Esophagus muscularis mucosa (tissue), 4 donors: ENCODE measurements at regions not wholly inside any gene's neighbourhood (a gene's known extent, or its start where the extent isn't known, plus 50 kb on each side); places are given as distances from the start of the nearest gene placed in this dataset.

Experiments
- DNase-seq: peaks from one replicate; pipeline ENCODE4 v3.0.0-alpha.2; 2017; ENCODE audit errors: extremely low spot score
- H3K27ac ChIP-seq, 4 donors: fragments of 200-600 bp; sonication (generic); replicated peaks in 1 of 4; 1 replicate in 3 of 4; 2 replicates in 1 of 4; pipeline ENCODE4 v1.5.1; 2016 to 2019; ENCODE audit warnings: mild to moderate bottlenecking in 1 of 4
- H3K27me3 ChIP-seq, 4 donors: fragments of 200-600 bp; sonication (generic); one replicate each; pipeline versions ENCODE4 v1.5.1 to v1.6.0; 2016 to 2019
- H3K36me3 ChIP-seq, 4 donors: fragments of 200-600 bp; sonication (generic); one replicate each; pipeline ENCODE4 v1.5.1; 2016 to 2019
- H3K4me1 ChIP-seq, 4 donors: fragments of 200-600 bp; sonication (generic); one replicate each; pipeline ENCODE4 v1.5.1; 2016 to 2019
- H3K4me3 ChIP-seq, 4 donors: fragments of 200-600 bp; sonication (generic); 1 replicate in 2 of 4; 2 replicates in 2 of 4; pipeline ENCODE4 v1.5.1; 2016 to 2019; ENCODE audit warnings: mild to moderate bottlenecking in 4 of 4, moderate library complexity in 1 of 4
- H3K9me3 ChIP-seq, 4 donors: fragments of 200-600 bp; sonication (generic); 1 replicate in 3 of 4; 2 replicates in 1 of 4; pipeline ENCODE4 v1.5.1; 2016 to 2019
- CTCF ChIP-seq, 3 experiments: fragments of 200-600 bp in 2 of 3; fragments of 450-650 bp in 1 of 3; sonication (generic) in 2 of 3; IDR thresholded peaks; one replicate each; pipeline ENCODE4 v1.5.1; 2017 to 2019; ENCODE audit warnings: antibody characterized with exemption in 3 of 3, mild to moderate bottlenecking in 2 of 3, moderate library complexity in 1 of 3
- EP300 ChIP-seq: sonication (generic); formaldehyde crosslinking; IDR thresholded peaks from one replicate; pipeline ENCODE4 v1.6.1; 2017; ENCODE audit warnings: antibody characterized with exemption
- POLR2A ChIP-seq: fragments of 450-650 bp; IDR thresholded peaks from one replicate; pipeline ENCODE4 v1.6.1; 2017; ENCODE audit warnings: antibody characterized with exemption, moderate library complexity, mild to moderate bottlenecking, low read depth
- POLR2AphosphoS5 ChIP-seq, 2 donors: sonication (generic); formaldehyde crosslinking; IDR thresholded peaks; one replicate each; pipeline ENCODE4 v1.6.1; 2017; ENCODE audit warnings: antibody characterized with exemption in 2 of 2
- WGBS: methylation state at CpG from one replicate; pipeline ENCODE4 v1.1.5; 2018; 5-methylcytosine and 5-hydroxymethylcytosine counted together
- intact Hi-C: fragments of 100-400 bp; cut with DNase I; formaldehyde crosslinking; loops from one replicate; pipeline ENCODE4 v1.15.1; 2023

DNA sequence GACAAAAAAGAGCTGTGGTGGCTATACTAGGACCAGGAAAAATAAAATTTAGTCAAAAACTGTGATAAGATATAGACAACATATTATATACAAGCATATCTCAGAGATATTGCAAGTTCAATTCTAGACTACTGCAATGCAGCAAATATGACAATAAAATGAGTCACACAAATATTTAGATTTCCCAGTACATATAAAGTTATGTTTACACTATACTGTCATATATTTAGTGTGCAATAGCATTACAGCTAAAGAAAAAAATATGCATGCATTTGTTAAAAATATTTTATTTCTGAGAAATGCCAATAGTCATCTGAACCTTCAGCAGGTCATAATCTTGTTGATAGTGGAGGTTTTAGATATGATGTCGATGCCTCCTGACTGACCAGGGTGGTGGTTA, 72.1 kb downstream of the AKR1C4 start:
- TF ChIP-seq POLR2AphosphoS5 (IDR thresholded peaks at IDR 0.05), result no peak

GRCh38 chr10:5269791-5270190, 73.2 kb downstream of the AKR1C4 start:
- H3K4me3 ChIP-seq, result no peak overlapping the region
- intact Hi-C loops, result no loop called here
- H3K9me3 ChIP-seq, result peaks cover 0 to 21% (median 17%) of the 10 kb centered on the region in 4 donors
- H3K27ac ChIP-seq, result no peak overlapping the region
- H3K27me3 ChIP-seq, result no peaks in the 10 kb centered on the region
- H3K36me3 ChIP-seq, result no peaks in the 10 kb centered on the region
- no peak for TF ChIP-seq EP300
- no peak for TF ChIP-seq POLR2A
- TF ChIP-seq CTCF (IDR thresholded peaks at IDR 0.05), result no peak
- TF ChIP-seq POLR2AphosphoS5 (IDR thresholded peaks at IDR 0.05), result no peak
- no peak for DNase-seq
- H3K4me1 ChIP-seq, result no peaks in the 10 kb centered on the region

More for the DNA sequence above, 72.1 kb downstream of the AKR1C4 start:
- Histone ChIP-seq H3K27me3 (no peaks in the 10 kb centered on the region), H3K9me3 (peaks cover 0 to 21% (median 17%) of the 10 kb centered on the region in 4 donors), H3K4me3 (no peak overlapping the region), H3K36me3 (no peaks in the 10 kb centered on the region), H3K27ac (no peak overlapping the region), H3K4me1 (no peaks in the 10 kb centered on the region)
- no peak for DNase-seq
- intact Hi-C loops, result no loop called here
- WGBS, result 90% methylated on average over 1 of the region's 1 CpG

DNA sequence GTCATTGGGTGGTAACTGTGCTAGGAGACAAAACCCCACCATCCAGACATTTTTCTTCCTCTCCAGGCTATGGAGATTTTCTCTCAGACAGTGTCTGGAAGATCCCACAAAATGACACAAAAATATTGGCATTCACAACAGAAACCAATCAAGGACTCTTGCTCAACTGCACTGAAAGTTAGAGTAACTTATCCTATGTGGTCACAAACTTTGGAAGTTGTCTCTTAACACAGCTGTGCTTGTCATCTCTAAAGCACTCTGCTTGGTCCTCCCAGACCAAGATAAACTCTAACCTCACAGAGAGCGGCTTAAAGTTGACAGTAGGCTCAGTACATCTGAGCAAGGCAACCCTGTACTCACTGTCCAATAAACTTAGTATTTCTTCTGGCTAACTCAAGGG, 74.9 kb downstream of the AKR1C4 start:
- intact Hi-C loops, result no loop called here
- WGBS, result 90% methylated on average over 1 of the region's 1 CpG
- DNase-seq, result peak; percentile 53
- Histone ChIP-seq H3K27me3 (no peaks in the 10 kb centered on the region), H3K4me3 (no peak overlapping the region), H3K4me1 (no peaks in the 10 kb centered on the region), H3K27ac (no peak overlapping the region), H3K9me3 (peaks cover 0 to 12% (median 9%) of the 10 kb centered on the region in 4 donors), H3K36me3 (no peaks in the 10 kb centered on the region)
- TF ChIP-seq POLR2AphosphoS5 (IDR thresholded peaks at IDR 0.05), result no peak
- TF ChIP-seq EP300, result no peak
- no peak for TF ChIP-seq CTCF (IDR thresholded peaks at IDR 0.05)
- TF ChIP-seq POLR2A, result no peak

GRCh38 chr10:5272065-5272803, 75.6 kb downstream of the AKR1C4 start:
- WGBS, result 63% methylated on average over 3 of the region's 3 CpGs
- H3K27me3 ChIP-seq, result peaks cover 0 to 4% (median 0%) of the 10 kb centered on the region in 4 donors

DNA sequence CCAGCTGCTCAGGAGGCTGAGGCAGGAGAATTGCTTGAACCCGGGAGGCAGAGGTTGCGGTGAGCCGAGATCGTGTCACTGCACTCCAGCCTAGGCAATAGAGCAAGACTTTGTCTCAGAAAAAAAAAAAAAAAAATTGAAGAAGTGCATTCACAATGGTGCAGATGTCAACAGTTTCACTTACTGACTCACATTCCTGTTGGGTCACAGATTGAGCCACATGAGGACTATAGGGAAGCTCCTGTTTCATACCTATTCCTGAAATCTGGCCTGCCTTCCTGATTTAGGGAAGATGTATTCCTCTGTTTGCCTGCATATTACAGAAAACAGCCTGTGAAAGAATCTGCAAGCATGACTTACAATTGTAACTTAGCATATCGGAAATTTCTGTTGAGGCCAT, 78.2 kb downstream of the AKR1C4 start:
- Histone ChIP-seq H3K4me3 (no peak overlapping the region), H3K4me1 (no peaks in the 10 kb centered on the region), H3K36me3 (no peaks in the 10 kb centered on the region), H3K27me3 (peaks cover 0 to 4% (median 0%) of the 10 kb centered on the region in 4 donors), H3K27ac (no peak overlapping the region), H3K9me3 (no peaks in the 10 kb centered on the region)
- 46% methylated on average over 5 of the region's 5 CpGs for WGBS
- TF ChIP-seq POLR2AphosphoS5 (IDR thresholded peaks at IDR 0.05) (no peak), EP300 (no peak)
- no peak for DNase-seq
- intact Hi-C loops, result no loop called here

More at GRCh38 chr10:5272065-5272803, 75.6 kb downstream of the AKR1C4 start:
- peaks cover 0 to 5% (median 2%) of the 10 kb centered on the region in 4 donors for H3K9me3 ChIP-seq
- H3K4me3 ChIP-seq, result no peak overlapping the region
- H3K36me3 ChIP-seq, result no peaks in the 10 kb centered on the region
- H3K27ac ChIP-seq, result no peak overlapping the region
- no peak for TF ChIP-seq CTCF (IDR thresholded peaks at IDR 0.05)
- TF ChIP-seq POLR2A, result no peak
- TF ChIP-seq EP300, result no peak
- TF ChIP-seq POLR2AphosphoS5 (IDR thresholded peaks at IDR 0.05), result no peak
- intact Hi-C loops, result no loop called here
- no peaks in the 10 kb centered on the region for H3K4me1 ChIP-seq
- DNase-seq, result no peak

- peaks cover 0 to 6% (median 2%) of the 10 kb centered on the region in 4 donors for H3K4me1 ChIP-seq
- H3K27ac ChIP-seq, result no peak overlapping the region
- H3K27me3 ChIP-seq, result peaks cover 0 to 4% (median 0%) of the 10 kb centered on the region in 4 donors
- H3K9me3 ChIP-seq, result no peaks in the 10 kb centered on the region
- DNase-seq, result no peak
- intact Hi-C loops, result no loop called here
- H3K36me3 ChIP-seq, result no peaks in the 10 kb centered on the region
- TF ChIP-seq POLR2A, result no peak
- TF ChIP-seq POLR2AphosphoS5 (IDR thresholded peaks at IDR 0.05), result no peak
- TF ChIP-seq EP300, result no peak
- TF ChIP-seq CTCF (IDR thresholded peaks at IDR 0.05), result no peak
- H3K4me3 ChIP-seq, result no peak overlapping the region
- WGBS, result 80% methylated on average over 2 of the region's 2 CpGs
Measured at GRCh38 chr10:5281356-5281755, 83.4 kb upstream of the UCN3 start.
